Natural killer cell (primary cell): ENCODE measurements at regions not wholly inside any gene's neighbourhood (a gene's known extent, or its start where the extent isn't known, plus 50 kb on each side); places are given as distances from the start of the nearest gene placed in this dataset.

Experiments used
- ATAC-seq, 3 donors: fragments of 150-1000 bp in 2 of 3; fragments of 200-7000 bp in 1 of 3; cut with Tn5 transposase; 1 replicate in 1 of 3; 2 replicates in 2 of 3; pipeline ENCODE4 v1.10.0; 2021; ENCODE audit warnings: mild to moderate bottlenecking in 2 of 3, moderate library complexity in 2 of 3
- DNase-seq, 2 donors: peaks; one replicate each; pipeline versions ENCODE4 v3.0.0 to v3.0.0-alpha.2; 2013 to 2021; ENCODE audit warnings: mixed read lengths in 1 of 2
- H3K27ac ChIP-seq: one replicate; pipeline ENCODE4 v1.5.1; 2013; ENCODE audit warnings: mild to moderate bottlenecking, low read length
- H3K27me3 ChIP-seq: one replicate; pipeline ENCODE4 v1.6.1; 2013; ENCODE audit warnings: low read length; ENCODE audit not compliant: control insufficient read depth, insufficient read depth
- H3K36me3 ChIP-seq: one replicate; pipeline ENCODE4 v1.6.1; 2013; ENCODE audit warnings: low read length; ENCODE audit not compliant: control insufficient read depth, insufficient read depth
- H3K4me1 ChIP-seq: one replicate; pipeline ENCODE4 v1.6.1; 2013; ENCODE audit warnings: low read length; ENCODE audit not compliant: control insufficient read depth, insufficient read depth
- H3K4me3 ChIP-seq: one replicate; pipeline ENCODE4 v1.5.1; 2013; ENCODE audit warnings: low read length
- H3K9me3 ChIP-seq: one replicate; pipeline ENCODE4 v1.6.1; 2013; ENCODE audit warnings: low read length; ENCODE audit not compliant: control insufficient read depth, insufficient read depth
- H3K27ac Mint-ChIP-seq, 2 donors: one replicate each; pipeline ENCODE4 v1.8.0; 2022; ENCODE audit warnings: mild to moderate bottlenecking in 2 of 2, mixed read lengths in 2 of 2, moderate library complexity in 1 of 2
- H3K27me3 Mint-ChIP-seq, 2 donors: one replicate each; pipeline ENCODE4 v1.8.0; 2022; ENCODE audit warnings: low read depth in 2 of 2, mixed read lengths in 2 of 2
- H3K36me3 Mint-ChIP-seq: one replicate; pipeline ENCODE4 v1.8.0; 2022; ENCODE audit warnings: mixed read lengths
- H3K4me1 Mint-ChIP-seq, 2 donors: one replicate each; pipeline ENCODE4 v1.8.0; 2022; ENCODE audit warnings: mixed read lengths in 2 of 2
- H3K4me3 Mint-ChIP-seq: one replicate; pipeline ENCODE4 v1.8.0; 2022; ENCODE audit warnings: mild to moderate bottlenecking, moderate library complexity, mixed read lengths
- H3K9me3 Mint-ChIP-seq, 2 donors: one replicate each; pipeline ENCODE4 v1.8.0; 2022; ENCODE audit warnings: mixed read lengths in 2 of 2
- WGBS: methylation state at CpG from one replicate; pipeline ENCODE4 v1.1.7; 2013; ENCODE audit warnings: missing lambda C conversion rate; ENCODE audit not compliant: insufficient coverage; 5-methylcytosine and 5-hydroxymethylcytosine counted together
- intact Hi-C: fragments of 100-400 bp; cut with micrococcal nuclease; formaldehyde crosslinking; loops from one replicate; pipeline ENCODE4 v1.14.2; 2022
- TF ChIP-seq, protein P1 (sequence below): fragments of 200-600 bp; IDR thresholded peaks from one replicate; pipeline ENCODE4 v1.8.0; 2022; ENCODE audit warnings: antibody characterized with exemption

DNA sequence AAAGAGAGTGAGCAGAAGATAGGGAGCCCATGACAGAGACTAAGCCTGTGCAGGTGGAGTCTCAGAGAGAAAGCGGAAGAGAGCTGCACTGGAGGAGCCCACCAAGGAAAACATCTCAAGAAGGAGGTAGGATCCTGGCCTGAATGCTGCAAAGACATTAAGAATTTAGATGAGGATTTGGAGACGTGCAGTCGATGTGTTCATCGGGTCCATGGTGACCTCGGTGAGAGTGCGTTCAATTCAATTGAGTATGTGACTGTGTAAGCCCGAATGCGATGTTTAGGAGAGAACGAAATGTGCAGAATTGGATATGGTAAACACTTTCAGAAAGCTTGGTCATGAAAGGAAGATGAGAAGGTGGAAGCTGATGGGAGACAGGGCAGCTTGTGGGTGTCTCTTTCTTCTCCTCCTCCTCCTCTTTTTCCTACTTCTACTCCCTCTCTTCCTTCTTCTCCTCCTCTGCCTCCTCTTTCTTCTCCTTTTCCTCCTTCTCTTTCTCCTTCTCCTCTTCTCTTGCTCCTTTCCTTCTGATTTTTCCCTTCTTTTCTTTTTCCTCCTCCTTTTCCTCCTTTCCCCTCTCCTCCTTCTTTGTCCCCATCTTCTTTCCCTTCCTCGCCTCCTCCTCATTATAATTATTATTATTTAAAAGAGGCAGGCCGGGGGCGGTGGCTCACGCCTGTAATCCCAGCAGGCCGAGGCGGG, 276.0 kb downstream of the RPS24 start:
- no peaks in the 10 kb centered on the region for H3K4me1 Mint-ChIP-seq
- ATAC-seq = no peak
- no peak for DNase-seq
- no peaks in the 10 kb centered on the region for H3K9me3 Mint-ChIP-seq
- Histone ChIP-seq H3K9me3 (no peaks in the 10 kb centered on the region), H3K27me3 (no peaks in the 10 kb centered on the region), H3K4me1 (no peaks in the 10 kb centered on the region), H3K27ac (no peak overlapping the region), H3K4me3 (no peak overlapping the region), H3K36me3 (no peaks in the 10 kb centered on the region)
- H3K27ac Mint-ChIP-seq = no peak overlapping the region
- H3K4me3 Mint-ChIP-seq = no peak overlapping the region
- H3K27me3 Mint-ChIP-seq = peaks cover 22 to 32% of the 10 kb centered on the region in 2 donors
- H3K36me3 Mint-ChIP-seq = no peaks in the 10 kb centered on the region
- TF ChIP-seq, protein P1, sequence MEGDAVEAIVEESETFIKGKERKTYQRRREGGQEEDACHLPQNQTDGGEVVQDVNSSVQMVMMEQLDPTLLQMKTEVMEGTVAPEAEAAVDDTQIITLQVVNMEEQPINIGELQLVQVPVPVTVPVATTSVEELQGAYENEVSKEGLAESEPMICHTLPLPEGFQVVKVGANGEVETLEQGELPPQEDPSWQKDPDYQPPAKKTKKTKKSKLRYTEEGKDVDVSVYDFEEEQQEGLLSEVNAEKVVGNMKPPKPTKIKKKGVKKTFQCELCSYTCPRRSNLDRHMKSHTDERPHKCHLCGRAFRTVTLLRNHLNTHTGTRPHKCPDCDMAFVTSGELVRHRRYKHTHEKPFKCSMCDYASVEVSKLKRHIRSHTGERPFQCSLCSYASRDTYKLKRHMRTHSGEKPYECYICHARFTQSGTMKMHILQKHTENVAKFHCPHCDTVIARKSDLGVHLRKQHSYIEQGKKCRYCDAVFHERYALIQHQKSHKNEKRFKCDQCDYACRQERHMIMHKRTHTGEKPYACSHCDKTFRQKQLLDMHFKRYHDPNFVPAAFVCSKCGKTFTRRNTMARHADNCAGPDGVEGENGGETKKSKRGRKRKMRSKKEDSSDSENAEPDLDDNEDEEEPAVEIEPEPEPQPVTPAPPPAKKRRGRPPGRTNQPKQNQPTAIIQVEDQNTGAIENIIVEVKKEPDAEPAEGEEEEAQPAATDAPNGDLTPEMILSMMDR = no peak
- intact Hi-C loops = no loop called here
- 98% methylated on average over 9 of the region's 15 CpGs for WGBS

DNA sequence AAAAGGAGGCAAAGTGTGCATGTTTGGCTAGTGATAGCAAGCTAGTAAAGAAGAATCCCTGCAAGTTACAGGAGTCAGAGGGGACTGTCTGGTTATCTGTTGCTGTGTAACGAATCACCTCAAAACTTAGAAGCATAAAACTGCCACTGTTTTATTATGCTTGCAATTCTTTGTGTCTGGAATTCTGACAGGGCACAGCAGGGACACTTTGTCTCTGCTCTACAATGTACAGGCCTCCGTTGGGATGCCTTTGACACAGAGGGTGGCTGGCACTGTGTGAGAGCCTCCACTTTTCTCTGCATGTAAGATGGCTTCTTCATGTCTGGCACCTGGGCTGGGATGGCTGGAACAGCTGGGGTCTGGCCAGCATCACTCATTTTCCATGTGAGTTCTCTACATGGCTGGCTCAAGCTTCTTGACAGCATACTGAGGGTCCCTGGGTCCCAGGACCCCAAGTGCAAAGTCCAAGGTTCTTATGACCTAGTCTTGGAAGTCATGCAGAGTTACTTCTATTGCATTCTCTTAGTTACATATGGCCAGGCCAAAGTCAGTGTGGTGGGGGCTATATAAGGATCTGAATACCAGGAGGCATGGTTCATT, 276.9 kb downstream of the RPS24 start:
- Histone ChIP-seq H3K36me3 (no peaks in the 10 kb centered on the region), H3K9me3 (no peaks in the 10 kb centered on the region), H3K27me3 (no peaks in the 10 kb centered on the region), H3K4me1 (no peaks in the 10 kb centered on the region), H3K27ac (no peak overlapping the region), H3K4me3 (no peak overlapping the region)
- no peak for DNase-seq
- Mint-ChIP-seq H3K9me3 (no peaks in the 10 kb centered on the region), H3K4me1 (no peaks in the 10 kb centered on the region), H3K36me3 (no peaks in the 10 kb centered on the region), H3K27ac (no peak overlapping the region), H3K27me3 (peaks cover 22 to 30% of the 10 kb centered on the region in 2 donors), H3K4me3 (no peak overlapping the region)
- intact Hi-C loops = no loop called here
- 88% methylated on average over 2 of the region's 2 CpGs for WGBS
- TF ChIP-seq, protein P1 = no peak
- ATAC-seq = no peak

DNA sequence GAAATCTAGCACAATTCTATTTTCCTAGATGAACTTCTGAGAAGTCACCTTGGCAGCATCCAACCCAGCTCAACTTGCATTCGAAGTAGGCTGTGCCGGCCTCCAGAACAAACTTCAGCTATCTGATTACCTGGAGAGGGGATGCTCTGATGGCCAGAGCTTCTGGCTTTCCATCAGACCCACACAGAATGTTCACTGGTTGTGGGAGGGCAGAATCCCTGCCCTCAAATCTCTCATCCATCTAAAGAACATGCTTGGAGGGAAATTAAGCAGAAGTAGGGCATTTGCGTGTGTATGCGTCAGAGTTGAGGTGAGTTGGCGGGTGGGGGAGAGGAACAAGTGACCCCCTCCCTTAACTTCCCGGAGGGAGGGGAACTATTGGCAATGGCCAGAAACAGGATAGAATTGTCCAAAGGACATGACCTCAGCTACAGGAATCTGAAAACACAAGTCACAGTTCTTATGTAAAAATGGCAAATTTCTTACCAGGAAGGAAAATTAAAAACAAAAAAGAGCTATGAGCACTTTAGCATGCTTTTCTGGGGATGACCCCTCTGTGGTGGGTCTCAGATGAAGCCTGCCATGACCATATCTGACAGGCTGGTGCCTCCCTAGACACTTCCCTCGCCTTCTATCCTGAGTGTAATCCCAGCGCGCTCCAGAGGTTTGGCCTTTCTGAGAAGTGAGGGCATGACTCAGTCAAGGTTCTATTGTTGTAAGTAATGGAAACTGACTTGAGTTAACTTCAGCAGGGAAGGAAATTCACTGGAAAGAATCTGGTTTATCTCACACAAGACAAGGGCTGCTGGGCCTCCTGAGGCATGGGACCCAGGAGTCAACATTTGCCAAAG, 278.8 kb downstream of the RPS24 start:
- no peak overlapping the region for H3K4me3 ChIP-seq
- peaks cover 7 to 21% of the 10 kb centered on the region in 2 donors for H3K27me3 Mint-ChIP-seq
- intact Hi-C loops = no loop called here

More for the DNA sequence above, 278.8 kb downstream of the RPS24 start:
- Histone ChIP-seq H3K36me3 (no peaks in the 10 kb centered on the region), H3K9me3 (no peaks in the 10 kb centered on the region), H3K27me3 (no peaks in the 10 kb centered on the region), H3K4me1 (no peaks in the 10 kb centered on the region), H3K27ac (no peak overlapping the region)
- H3K36me3 Mint-ChIP-seq = no peaks in the 10 kb centered on the region
- no peak overlapping the region for H3K4me3 Mint-ChIP-seq
- WGBS = 95% methylated on average over 9 of the region's 9 CpGs
- no peak for DNase-seq
- H3K4me1 Mint-ChIP-seq = no peaks in the 10 kb centered on the region
- TF ChIP-seq, protein P1 = no peak
- no peak for ATAC-seq
- H3K9me3 Mint-ChIP-seq = no peaks in the 10 kb centered on the region
- no peak overlapping the region for H3K27ac Mint-ChIP-seq
